HL-60 (cell line): ENCODE measurements at regions not wholly inside any gene's neighbourhood (a gene's known extent, or its start where the extent isn't known, plus 50 kb on each side); places are given as distances from the start of the nearest gene placed in this dataset.

Experiments
- GABPA ChIP-seq: IDR thresholded peaks from 2 replicates; pipeline ENCODE4 v1.6.1; 2012; ENCODE audit warnings: low read depth
- POLR2AphosphoS5 ChIP-seq: IDR thresholded peaks from 2 replicates; pipeline ENCODE4 v1.6.1; 2012; ENCODE audit warnings: low read depth

- no peak for TF ChIP-seq POLR2AphosphoS5
- no peak for TF ChIP-seq GABPA
Measured at GRCh38 chr1:168386949-168387586, 106.4 kb downstream of the TBX19 start.
